OCI-LY3 (cell line): ENCODE measurements at regions not wholly inside any gene's neighbourhood (a gene's known extent, or its start where the extent isn't known, plus 50 kb on each side); places are given as distances from the start of the nearest gene placed in this dataset.

Experiments used
- H2AFZ ChIP-seq: fragments of 200-600, 300-600 bp; shearing (Covaris generic); 2 replicates; pipeline ENCODE4 v1.6.0; 2014; ENCODE audit warnings: antibody characterized with exemption, low read depth, low read length
- H3K27ac ChIP-seq: fragments of 200-600, 300-600 bp; sonication (generic); 2 replicates; pipeline ENCODE4 v1.5.1; 2014; ENCODE audit warnings: mild to moderate bottlenecking, low read length, moderate library complexity, mixed read lengths
- H3K27me3 ChIP-seq: fragments of 200-600, 300-600 bp; sonication (generic); 2 replicates; pipeline ENCODE4 v1.6.1; 2014; ENCODE audit warnings: low read depth, low read length, mixed read lengths
- H3K36me3 ChIP-seq: fragments of 200-600, 300-600 bp; sonication (generic); replicated peaks from 2 replicates; pipeline ENCODE3; 2014; ENCODE audit warnings: low read depth, low read length, mixed read lengths
- H3K4me1 ChIP-seq: fragments of 300-600, 200-600 bp; sonication (generic); 2 replicates; pipeline ENCODE4 v1.6.1; 2014; ENCODE audit warnings: low read length, mixed read lengths
- H3K4me2 ChIP-seq: fragments of 200-600, 300-600 bp; sonication (generic); 2 replicates; pipeline ENCODE4 v1.6.1; 2014; ENCODE audit warnings: low read length, mixed read lengths
- H3K4me3 ChIP-seq: fragments of 300-600, 200-600 bp; sonication (generic); 2 replicates; pipeline ENCODE4 v1.5.1; 2014; ENCODE audit warnings: antibody characterized with exemption, mild to moderate bottlenecking, low read length, moderate library complexity
- H3K79me2 ChIP-seq: fragments of 300-600, 200-600 bp; shearing (Covaris generic); 2 replicates; pipeline ENCODE4 v1.6.1; 2014; ENCODE audit warnings: mild to moderate bottlenecking, low read length, mixed read lengths
- H3K9ac ChIP-seq: fragments of 300-600, 200-600 bp; shearing (Covaris generic); 2 replicates; pipeline ENCODE4 v1.6.0; 2014; ENCODE audit warnings: mild to moderate bottlenecking, low read length, moderate library complexity
- H3K9me3 ChIP-seq: fragments of 200-600, 300-600 bp; shearing (Covaris generic); 2 replicates; pipeline ENCODE4 v1.6.1; 2014; ENCODE audit warnings: low read length, mixed read lengths; ENCODE audit not compliant: insufficient read depth
- H4K20me1 ChIP-seq: fragments of 200-600, 300-600 bp; sonication (generic); 2 replicates; pipeline ENCODE4 v1.6.1; 2016; ENCODE audit warnings: low read length, mixed read lengths; ENCODE audit not compliant: insufficient read depth
- EZH2phosphoT487 ChIP-seq: fragments of 200-600 bp; shearing (Covaris generic); IDR thresholded peaks from 2 replicates; pipeline ENCODE4 v1.6.1; 2018; ENCODE audit warnings: antibody characterized with exemption, mixed run types, low read depth
- TF ChIP-seq, protein P1 (sequence below): fragments of 200-600, 300-600 bp; sonication (generic); IDR thresholded peaks from 2 replicates; pipeline ENCODE4 v1.5.1; 2014; ENCODE audit warnings: antibody characterized with exemption, low read length, low read depth

DNA sequence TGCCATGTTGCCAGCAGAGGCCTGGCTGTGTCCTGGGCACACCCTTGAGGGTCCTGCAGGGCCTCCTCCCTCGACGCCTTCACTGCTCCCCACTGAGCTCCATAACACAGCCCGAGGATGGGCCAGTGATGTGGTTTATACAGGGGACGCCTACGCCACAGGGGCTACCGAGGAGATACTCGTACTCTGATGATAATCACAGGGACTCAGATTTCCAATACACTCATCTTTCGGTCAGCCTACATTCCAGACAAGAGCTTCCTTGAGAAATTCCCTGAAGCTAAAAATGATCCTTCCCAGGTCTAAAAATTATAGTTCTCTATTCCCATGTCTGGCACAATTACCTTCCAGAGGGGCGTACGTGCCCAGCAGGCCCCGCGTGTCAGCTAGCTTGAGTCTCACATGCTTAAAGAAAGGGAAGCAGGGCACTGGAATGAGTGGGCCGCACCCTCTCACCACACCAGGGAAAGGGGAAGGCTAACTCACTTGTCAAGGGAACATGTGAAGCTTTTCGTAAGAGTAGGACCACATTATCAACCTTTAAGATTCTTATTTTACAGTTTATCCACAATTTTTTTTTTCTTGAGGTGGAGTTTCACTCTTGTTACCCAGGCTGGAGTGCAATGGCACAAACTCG, 159.5 kb upstream of the NDUFV2 start:
- no peaks in the 10 kb centered on the region for H4K20me1 ChIP-seq
- H3K4me3 ChIP-seq: no peak overlapping the region
- H3K9ac ChIP-seq: no peak overlapping the region
- H3K27ac ChIP-seq: no peak overlapping the region
- H3K36me3 ChIP-seq: no peaks in the 10 kb centered on the region
- no peaks in the 10 kb centered on the region for H3K4me1 ChIP-seq
- H2AFZ ChIP-seq: no peak overlapping the region
- H3K79me2 ChIP-seq: no peaks in the 10 kb centered on the region
- 0 out of 2 replicates have a peak, but pooled peaks cover 2% of the 10 kb centered on the region for H3K27me3 ChIP-seq
- H3K9me3 ChIP-seq: no peaks in the 10 kb centered on the region
- no peak overlapping the region for H3K4me2 ChIP-seq
- TF ChIP-seq EZH2phosphoT487: no peak
- TF ChIP-seq, protein P1, sequence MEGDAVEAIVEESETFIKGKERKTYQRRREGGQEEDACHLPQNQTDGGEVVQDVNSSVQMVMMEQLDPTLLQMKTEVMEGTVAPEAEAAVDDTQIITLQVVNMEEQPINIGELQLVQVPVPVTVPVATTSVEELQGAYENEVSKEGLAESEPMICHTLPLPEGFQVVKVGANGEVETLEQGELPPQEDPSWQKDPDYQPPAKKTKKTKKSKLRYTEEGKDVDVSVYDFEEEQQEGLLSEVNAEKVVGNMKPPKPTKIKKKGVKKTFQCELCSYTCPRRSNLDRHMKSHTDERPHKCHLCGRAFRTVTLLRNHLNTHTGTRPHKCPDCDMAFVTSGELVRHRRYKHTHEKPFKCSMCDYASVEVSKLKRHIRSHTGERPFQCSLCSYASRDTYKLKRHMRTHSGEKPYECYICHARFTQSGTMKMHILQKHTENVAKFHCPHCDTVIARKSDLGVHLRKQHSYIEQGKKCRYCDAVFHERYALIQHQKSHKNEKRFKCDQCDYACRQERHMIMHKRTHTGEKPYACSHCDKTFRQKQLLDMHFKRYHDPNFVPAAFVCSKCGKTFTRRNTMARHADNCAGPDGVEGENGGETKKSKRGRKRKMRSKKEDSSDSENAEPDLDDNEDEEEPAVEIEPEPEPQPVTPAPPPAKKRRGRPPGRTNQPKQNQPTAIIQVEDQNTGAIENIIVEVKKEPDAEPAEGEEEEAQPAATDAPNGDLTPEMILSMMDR: no peak

DNA sequence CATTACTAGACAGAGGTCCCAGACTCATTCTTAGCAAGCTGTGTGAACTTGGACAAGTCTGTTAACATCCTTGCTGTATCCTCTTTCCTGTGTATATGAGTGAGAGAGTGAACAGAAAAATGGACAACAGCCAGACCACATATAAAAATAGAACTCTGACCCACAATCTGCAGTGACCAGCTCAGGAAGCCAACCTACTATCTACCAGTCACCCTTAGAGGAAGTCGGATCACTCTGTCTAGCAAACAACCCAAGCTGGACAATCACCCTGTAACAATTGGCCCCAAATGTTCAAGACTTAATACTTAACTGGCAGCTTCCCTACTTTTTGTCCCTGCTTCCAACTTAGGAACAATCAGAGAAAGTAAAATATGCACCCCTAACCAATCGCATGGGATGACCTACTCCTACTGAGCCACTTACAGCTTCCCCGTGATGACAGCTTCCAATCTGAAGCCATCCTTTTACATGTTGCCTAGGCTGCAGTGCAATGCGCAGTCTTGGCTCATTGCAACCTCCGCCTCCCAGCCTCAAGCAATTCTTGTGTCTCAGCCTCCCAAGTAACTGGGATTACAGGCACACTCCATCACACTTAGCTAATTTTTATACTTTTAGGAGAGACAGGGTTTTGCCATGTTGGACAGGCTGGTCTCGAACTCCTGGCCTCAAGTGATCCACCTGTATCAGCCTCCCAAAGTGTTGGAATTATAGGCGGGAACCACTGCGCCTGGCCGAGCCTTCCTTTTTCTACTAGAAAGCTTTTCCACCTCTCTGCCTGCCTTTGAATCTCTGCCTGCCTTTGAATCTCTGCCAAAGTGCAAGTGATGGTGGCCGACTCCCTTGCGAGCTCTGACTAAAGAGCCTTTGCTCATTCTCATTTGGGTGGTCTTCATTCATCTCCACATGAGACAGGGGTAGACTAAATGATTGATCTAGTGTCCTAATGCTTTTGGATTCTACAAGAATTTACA, 158.3 kb upstream of the NDUFV2 start:
- no peak overlapping the region for H3K4me3 ChIP-seq
- peaks cover 6% of the 10 kb centered on the region; the same call in 1 of the 2 replicates for H3K4me1 ChIP-seq
- H3K9me3 ChIP-seq: no peaks in the 10 kb centered on the region
- TF ChIP-seq, protein P1: no peak
- no peak for TF ChIP-seq EZH2phosphoT487
- H4K20me1 ChIP-seq: no peaks in the 10 kb centered on the region
- H3K4me2 ChIP-seq: no peak overlapping the region
- H2AFZ ChIP-seq: no peak overlapping the region
- 0 out of 2 replicates have a peak, but pooled peaks cover 2% of the 10 kb centered on the region for H3K27me3 ChIP-seq
- H3K79me2 ChIP-seq: no peaks in the 10 kb centered on the region
- no peak overlapping the region for H3K9ac ChIP-seq
- H3K36me3 ChIP-seq: no peaks in the 10 kb centered on the region
- no peak overlapping the region for H3K27ac ChIP-seq

DNA sequence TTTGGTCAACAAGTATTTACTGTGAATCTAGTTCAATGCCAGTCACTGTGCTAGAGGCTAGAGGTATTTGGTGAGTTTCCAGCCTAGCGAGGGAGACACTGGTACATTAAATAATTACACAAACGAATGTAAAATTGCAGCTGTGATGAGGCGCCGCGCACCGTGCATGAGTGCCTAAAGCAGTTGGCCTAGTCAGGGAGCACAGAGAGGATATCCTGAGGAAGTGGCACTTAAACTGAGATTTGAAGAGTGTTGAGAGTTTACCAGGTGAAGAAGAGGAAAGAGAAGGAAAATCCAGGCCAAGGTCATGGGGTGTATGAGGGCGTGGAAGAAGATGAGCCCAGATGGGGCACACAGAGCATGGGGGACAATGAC, 157.6 kb upstream of the NDUFV2 start:
- Histone ChIP-seq H3K9ac (no peak overlapping the region), H3K27me3 (0 out of 2 replicates have a peak, but pooled peaks cover 2% of the 10 kb centered on the region), H3K79me2 (no peaks in the 10 kb centered on the region), H2AFZ (no peak overlapping the region), H3K9me3 (no peaks in the 10 kb centered on the region), H4K20me1 (no peaks in the 10 kb centered on the region), H3K36me3 (no peaks in the 10 kb centered on the region), H3K4me1 (peaks cover 6% of the 10 kb centered on the region; the same call in 1 of the 2 replicates), H3K27ac (no peak overlapping the region), H3K4me2 (no peak overlapping the region), H3K4me3 (no peak overlapping the region)
- TF ChIP-seq EZH2phosphoT487: no peak
- TF ChIP-seq, protein P1: no peak

DNA sequence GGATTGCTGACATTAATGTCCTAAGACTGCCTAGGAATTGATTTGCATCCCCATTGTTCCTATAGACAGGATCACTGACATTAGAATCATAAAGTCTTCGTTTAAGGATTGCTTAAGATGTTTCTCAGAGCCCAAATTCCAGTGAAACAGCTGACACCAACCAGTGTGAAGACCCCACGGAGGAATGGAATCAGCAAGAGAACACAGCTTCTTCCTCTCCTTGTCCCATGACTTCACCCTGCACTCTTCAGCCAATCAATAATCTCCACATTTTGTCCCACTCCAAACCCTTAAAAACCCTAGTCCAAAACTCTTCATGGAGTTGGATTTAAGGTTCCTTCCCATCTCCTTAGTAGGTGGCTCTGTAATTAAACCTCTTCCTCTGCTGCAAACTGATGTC, 157.0 kb upstream of the NDUFV2 start:
- Histone ChIP-seq H3K36me3 (no peaks in the 10 kb centered on the region), H3K79me2 (no peaks in the 10 kb centered on the region), H3K9ac (no peak overlapping the region), H3K4me3 (no peak overlapping the region), H2AFZ (no peak overlapping the region), H4K20me1 (no peaks in the 10 kb centered on the region), H3K27me3 (0 out of 2 replicates have a peak, but pooled peaks cover 2% of the 10 kb centered on the region), H3K4me2 (no peak overlapping the region), H3K9me3 (no peaks in the 10 kb centered on the region), H3K4me1 (peaks cover 6% of the 10 kb centered on the region; the same call in 1 of the 2 replicates), H3K27ac (no peak overlapping the region)
- TF ChIP-seq, protein P1: no peak
- no peak for TF ChIP-seq EZH2phosphoT487
